B cell (primary cell): ENCODE measurements at regions not wholly inside any gene's neighbourhood (a gene's known extent, or its start where the extent isn't known, plus 50 kb on each side); places are given as distances from the start of the nearest gene placed in this dataset.

Experiments used
- CTCF ChIP-seq: fragments of 200-600 bp; IDR thresholded peaks from one replicate; pipeline ENCODE4 v1.8.0; 2022; ENCODE audit warnings: antibody characterized with exemption, mild to moderate bottlenecking
- EZH2 ChIP-seq: IDR thresholded peaks from 2 replicates; pipeline ENCODE4 v1.6.1; 2012; ENCODE audit warnings: borderline replicate concordance, low read depth, mild to moderate bottlenecking, moderate library complexity, low read length; ENCODE audit not compliant: insufficient read depth, poor library complexity, severe bottlenecking

- TF ChIP-seq CTCF (no peak), EZH2 (no peak)
Measured at GRCh38 chr6:156593893-156594292, 183.3 kb upstream of the ARID1B start.
